Panc1 (cell line): ENCODE measurements at regions not wholly inside any gene's neighbourhood (a gene's known extent, or its start where the extent isn't known, plus 50 kb on each side); places are given as distances from the start of the nearest gene placed in this dataset.

ENCODE experiments used
- ATAC-seq: fragments of 200-7000 bp; cut with Tn5 transposase; 2 replicates; pipeline ENCODE4 v1.9.1; 2020; ENCODE audit warnings: mild to moderate bottlenecking, moderate library complexity
- BruUV-seq: library from RNA; stranded (reverse); fragments of 400-500 nt; replicated peaks from 2 replicates; lab custom pipeline; 2021; lab: Mats Ljungman, UMichigan
- CTCF ChIA-PET: fragments of 300-600 bp; sonication (Branson Sonifier 250); formaldehyde crosslinking; loops from one replicate; lab custom pipeline; 2022; ENCODE audit warnings: antibody characterized with exemption; lab: Charles Lee
- POLR2A ChIA-PET: fragments of 300-600 bp; sonication (Branson Sonifier 250); formaldehyde crosslinking; loops from one replicate; lab custom pipeline; 2022; ENCODE audit warnings: antibody characterized with exemption; lab: Charles Lee
- DNase-seq: peaks from one replicate; pipeline ENCODE4 v3.0.0-alpha.2; 2010; ENCODE audit warnings: low read depth, low spot score
- H3K27ac ChIP-seq: 2 replicates; pipeline ENCODE4 v1.5.1; 2011; ENCODE audit warnings: mild to moderate bottlenecking, low read length, inconsistent platforms
- H3K27me3 ChIP-seq: fragments of 200-500 bp; sonication (Bioruptor generic); 2 replicates; pipeline ENCODE4 v1.6.0; 2014; ENCODE audit warnings: low read length, inconsistent platforms; ENCODE audit not compliant: control insufficient read depth, insufficient read depth
- H3K36me3 ChIP-seq: fragments of 200-500 bp; sonication (Bioruptor generic); 2 replicates; pipeline ENCODE4 v1.5.1; 2014; ENCODE audit warnings: inconsistent platforms, mild to moderate bottlenecking, low read length, moderate library complexity; ENCODE audit not compliant: control insufficient read depth, insufficient read depth
- H3K4me1 ChIP-seq: 2 replicates; pipeline ENCODE4 v1.5.1; 2011; ENCODE audit warnings: inconsistent platforms, mild to moderate bottlenecking, low read length, moderate library complexity; ENCODE audit not compliant: control insufficient read depth, insufficient read depth
- H3K4me3 ChIP-seq, 2 experiments: 2 replicates each; pipeline ENCODE4 v1.5.1; 2011 to 2012; ENCODE audit warnings: low read depth in 2 of 2, low read length in 2 of 2, mild to moderate bottlenecking in 2 of 2, inconsistent platforms in 1 of 2, moderate library complexity in 1 of 2
- H3K9me3 ChIP-seq: fragments of 200-500 bp; sonication (Bioruptor generic); 2 replicates; pipeline ENCODE4 v1.5.1; 2014; ENCODE audit warnings: low read depth, mild to moderate bottlenecking, inconsistent platforms, low read length, moderate library complexity; ENCODE audit not compliant: control insufficient read depth, insufficient read depth
- CTCF ChIP-seq: fragments of 450-650 bp; IDR thresholded peaks from 2 replicates; pipeline ENCODE4 v1.5.1; 2017; ENCODE audit warnings: mild to moderate bottlenecking
- POLR2AphosphoS5 ChIP-seq: IDR thresholded peaks from 2 replicates; pipeline ENCODE4 v1.6.1; 2012; ENCODE audit warnings: mild to moderate bottlenecking, low read depth, low read length, moderate library complexity
- REST ChIP-seq, 2 experiments: IDR thresholded peaks; 2 replicates each; pipeline ENCODE4 v1.6.1; 2011 to 2012; ENCODE audit warnings: low read depth in 2 of 2, control low read depth in 1 of 2, low read length in 1 of 2, mild to moderate bottlenecking in 1 of 2, moderate library complexity in 1 of 2; ENCODE audit not compliant: insufficient read depth in 1 of 2
- SIN3A ChIP-seq: IDR thresholded peaks from 2 replicates; pipeline ENCODE4 v1.6.1; 2012; ENCODE audit warnings: low read depth, mild to moderate bottlenecking, low read length, moderate library complexity, borderline replicate concordance; ENCODE audit not compliant: insufficient read depth
- TCF7L2 ChIP-seq: IDR thresholded peaks from 2 replicates; pipeline ENCODE4 v1.6.1; 2011; ENCODE audit warnings: mild to moderate bottlenecking, low read depth, low read length, inconsistent platforms
- in situ Hi-C: cut with HindIII; loops from 2 replicates; pipeline ENCODE4 v1.10.0; 2016; ENCODE audit warnings: low sequenced_read_pairs, low pct_unique_long_range_greater_than_20kb
- intact Hi-C: fragments of 100-400 bp; cut with micrococcal nuclease; formaldehyde crosslinking; loops from one replicate; pipeline ENCODE4 v1.10.0; 2022; ENCODE audit not compliant: unreplicated experiment

GRCh38 chr9:78479441-78479840 lies 182.5 kb downstream of the PSAT1 start:
- intact Hi-C loops: no loop called here
- TF ChIP-seq POLR2AphosphoS5 (no peak), SIN3A (no peak), REST (IDR thresholded peaks at IDR 0.05; ENCODE audit: insufficient read depth in 1 of 2, low read depth in 2 of 2, low read length in 1 of 2) (no peak)
- Histone ChIP-seq H3K36me3 (no peaks in the 10 kb centered on the region), H3K9me3 (peaks cover 4% of the 10 kb centered on the region; the same call in 1 of the 2 replicates), H3K4me3 (no peak overlapping the region), H3K4me1 (no peaks in the 10 kb centered on the region), H3K27me3 (no peaks in the 10 kb centered on the region), H3K27ac (no peak overlapping the region)
- BruUV-seq: no TSS peak
- ATAC-seq (no peak), DNase-seq (no peak)
- CTCF ChIA-PET: no interaction called here
- in situ Hi-C loops: no loop called here
- POLR2A ChIA-PET: no interaction called here

- Histone ChIP-seq H3K9me3 (peaks cover 4% of the 10 kb centered on the region; the same call in 1 of the 2 replicates), H3K4me3 (no peak overlapping the region), H3K27ac (no peak overlapping the region), H3K27me3 (no peaks in the 10 kb centered on the region), H3K4me1 (no peaks in the 10 kb centered on the region), H3K36me3 (no peaks in the 10 kb centered on the region)
- BruUV-seq: no TSS peak
- DNase-seq: no peak
- POLR2A ChIA-PET: no interaction called here
- intact Hi-C loops: no loop called here
- CTCF ChIA-PET: no interaction called here
- in situ Hi-C loops: no loop called here
- TF ChIP-seq REST (IDR thresholded peaks at IDR 0.05; ENCODE audit: insufficient read depth in 1 of 2, low read depth in 2 of 2, low read length in 1 of 2): no peak
- no peak for TF ChIP-seq POLR2AphosphoS5
- no peak for TF ChIP-seq TCF7L2
- no peak for TF ChIP-seq CTCF
- TF ChIP-seq SIN3A: no peak
- no peak for ATAC-seq
Observed at GRCh38 chr9:78486661-78487060, 189.7 kb downstream of the PSAT1 start.
